ENCODE measurements at regions not wholly inside any gene's neighbourhood (a gene's known extent, or its start where the extent isn't known, plus 50 kb on each side); places are given as distances from the start of the nearest gene placed in this dataset.
A peak's percentile ranks its signal among the peaks of the same experiment; 100 is the strongest.

GRCh38 chr10:8975535-8975934 is 921.0 kb downstream of the GATA3 start:
- DNase-seq (ENCODE audit: low read depth), result no peak

GRCh38 chr10:8978100-8978499 is 923.6 kb downstream of the GATA3 start:
- no peak for DNase-seq (ENCODE audit: low read depth)

GRCh38 chr10:8979976-8980375 is 925.5 kb downstream of the GATA3 start:
- no peak for DNase-seq (ENCODE audit: low read depth)

- DNase-seq (ENCODE audit: low read depth), result no peak
Observed at GRCh38 chr10:8981277-8981676, 926.8 kb downstream of the GATA3 start.

GRCh38 chr10:8985651-8986050 is 931.2 kb downstream of the GATA3 start:
- no peak for DNase-seq (ENCODE audit: low read depth)

GRCh38 chr10:8986975-8987374 is 932.5 kb downstream of the GATA3 start:
- DNase-seq (ENCODE audit: low read depth), result no peak

GRCh38 chr10:8987712-8988111 is 933.2 kb downstream of the GATA3 start:
- DNase-seq (ENCODE audit: low read depth), result no peak

GRCh38 chr10:8990280-8990987 is 935.9 kb downstream of the GATA3 start:
- no peak for DNase-seq (ENCODE audit: low read depth)

GRCh38 chr10:8992009-8992408 is 937.5 kb downstream of the GATA3 start:
- no peak for DNase-seq (ENCODE audit: low read depth)

GRCh38 chr10:8993864-8994263 is 939.4 kb downstream of the GATA3 start:
- DNase-seq (ENCODE audit: low read depth), result no peak

- DNase-seq (ENCODE audit: low read depth), result no peak
Observed at GRCh38 chr10:8998751-8999150, 944.3 kb downstream of the GATA3 start.

GRCh38 chr10:9003122-9003521 is 948.6 kb downstream of the GATA3 start:
- DNase-seq (ENCODE audit: low read depth), result no peak

- DNase-seq (ENCODE audit: low read depth), result no peak
Observed at GRCh38 chr10:9004736-9005135, 950.2 kb downstream of the GATA3 start.

- DNase-seq (ENCODE audit: low read depth), result peak; percentile 3
Observed at GRCh38 chr10:9009505-9009904, 955.0 kb downstream of the GATA3 start.

- no peak for DNase-seq (ENCODE audit: low read depth)
Observed at GRCh38 chr10:9010093-9010492, 955.6 kb downstream of the GATA3 start.

GRCh38 chr10:9010931-9011670 is 956.6 kb downstream of the GATA3 start:
- no peak for DNase-seq (ENCODE audit: low read depth)

- no peak for DNase-seq (ENCODE audit: low read depth)
Observed at GRCh38 chr10:9012312-9012711, 957.8 kb downstream of the GATA3 start.

- DNase-seq (ENCODE audit: low read depth), result no peak
Observed at GRCh38 chr10:9015005-9015404, 960.5 kb downstream of the GATA3 start.

- no peak for DNase-seq (ENCODE audit: low read depth)
Observed at GRCh38 chr10:9015447-9015846, 961.0 kb downstream of the GATA3 start.

- no peak for DNase-seq (ENCODE audit: low read depth)
Observed at GRCh38 chr10:9016930-9017329, 962.4 kb downstream of the GATA3 start.

GRCh38 chr10:9018195-9019173 is 964.0 kb downstream of the GATA3 start:
- DNase-seq (ENCODE audit: low read depth), result no peak

- no peak for DNase-seq (ENCODE audit: low read depth)
Observed at GRCh38 chr10:9023206-9023605, 968.7 kb downstream of the GATA3 start.

All from RPMI7951 (cell line).